Suprapubic skin (tissue), 4 donors: ENCODE measurements at regions not wholly inside any gene's neighbourhood (a gene's known extent, or its start where the extent isn't known, plus 50 kb on each side); places are given as distances from the start of the nearest gene placed in this dataset.

Experiments
- DNase-seq, 2 donors: peaks; one replicate each; pipeline ENCODE4 v3.0.0-alpha.2; 2019; ENCODE audit warnings: low spot score in 2 of 2
- H3K27ac ChIP-seq: fragments of 200-600 bp; sonication (generic); one replicate; pipeline ENCODE4 v1.5.1; 2019
- H3K27me3 ChIP-seq: fragments of 200-600 bp; sonication (generic); one replicate; pipeline ENCODE4 v1.5.1; 2019
- H3K36me3 ChIP-seq: fragments of 200-600 bp; sonication (generic); one replicate; pipeline ENCODE4 v1.5.1; 2019
- H3K4me1 ChIP-seq: fragments of 200-600 bp; sonication (generic); one replicate; pipeline ENCODE4 v1.5.1; 2019
- H3K4me3 ChIP-seq: fragments of 200-600 bp; sonication (generic); one replicate; pipeline ENCODE4 v1.5.1; 2019; ENCODE audit warnings: mild to moderate bottlenecking
- H3K9me3 ChIP-seq: fragments of 200-600 bp; sonication (generic); one replicate; pipeline ENCODE4 v1.5.1; 2019
- CTCF ChIP-seq, 2 donors: fragments of 200-600 bp in 1 of 2; fragments of 450-650 bp in 1 of 2; sonication (generic) in 1 of 2; IDR thresholded peaks; one replicate each; pipeline ENCODE4 v1.5.1; 2016 to 2019; ENCODE audit warnings: antibody characterized with exemption in 2 of 2, mild to moderate bottlenecking in 1 of 2, moderate library complexity in 1 of 2
- EP300 ChIP-seq: sonication (generic); formaldehyde crosslinking; IDR thresholded peaks from one replicate; pipeline ENCODE4 v1.6.1; 2017; ENCODE audit warnings: antibody characterized with exemption
- POLR2A ChIP-seq, 2 donors: fragments of 450-650 bp; IDR thresholded peaks; one replicate each; pipeline ENCODE4 v1.6.1; 2017; ENCODE audit warnings: antibody characterized with exemption in 2 of 2, mild to moderate bottlenecking in 2 of 2, moderate library complexity in 2 of 2
- POLR2AphosphoS5 ChIP-seq, 3 donors: sonication (generic); formaldehyde crosslinking; IDR thresholded peaks; one replicate each; pipeline ENCODE4 v1.6.1; 2017; ENCODE audit warnings: antibody characterized with exemption in 3 of 3
- WGBS: methylation state at CpG from one replicate; pipeline ENCODE4 v1.1.5; 2018; 5-methylcytosine and 5-hydroxymethylcytosine counted together

- Histone ChIP-seq H3K9me3 (no peaks in the 10 kb centered on the region), H3K4me3 (no peak overlapping the region), H3K27me3 (peaks cover 7% of the 10 kb centered on the region), H3K36me3 (no peaks in the 10 kb centered on the region), H3K27ac (no peak overlapping the region), H3K4me1 (no peaks in the 10 kb centered on the region)
- WGBS, result 67% methylated on average over 3 of the region's 5 CpGs
- no peak for DNase-seq
- no peak for TF ChIP-seq POLR2A (IDR thresholded peaks at IDR 0.05)
- TF ChIP-seq POLR2AphosphoS5 (IDR thresholded peaks at IDR 0.05), result no peak
- no peak for TF ChIP-seq CTCF (IDR thresholded peaks at IDR 0.05)
- no peak for TF ChIP-seq EP300
Observed at GRCh38 chr19:28417361-28417760, 795.6 kb downstream of the UQCRFS1 start.

GRCh38 chr19:28416245-28416644 is 796.7 kb downstream of the UQCRFS1 start:
- no peaks in the 10 kb centered on the region for H3K4me1 ChIP-seq
- H3K4me3 ChIP-seq, result no peak overlapping the region
- 94% methylated on average over 1 of the region's 1 CpG for WGBS
- TF ChIP-seq POLR2AphosphoS5 (IDR thresholded peaks at IDR 0.05), result no peak
- no peak for TF ChIP-seq EP300
- no peak for TF ChIP-seq CTCF (IDR thresholded peaks at IDR 0.05)
- TF ChIP-seq POLR2A (IDR thresholded peaks at IDR 0.05), result no peak
- H3K27ac ChIP-seq, result no peak overlapping the region
- H3K9me3 ChIP-seq, result no peaks in the 10 kb centered on the region
- DNase-seq, result no peak
- no peaks in the 10 kb centered on the region for H3K36me3 ChIP-seq
- peaks cover 7% of the 10 kb centered on the region for H3K27me3 ChIP-seq

- H3K4me3 ChIP-seq, result no peak overlapping the region
- DNase-seq, result no peak
- TF ChIP-seq CTCF (IDR thresholded peaks at IDR 0.05), result no peak
- no peak for TF ChIP-seq EP300
- no peak for TF ChIP-seq POLR2A (IDR thresholded peaks at IDR 0.05)
- TF ChIP-seq POLR2AphosphoS5 (IDR thresholded peaks at IDR 0.05), result no peak
- H3K27me3 ChIP-seq, result no peaks in the 10 kb centered on the region
- no peaks in the 10 kb centered on the region for H3K36me3 ChIP-seq
- H3K27ac ChIP-seq, result no peak overlapping the region
- H3K4me1 ChIP-seq, result no peaks in the 10 kb centered on the region
- WGBS, result 57% methylated on average over 3 of the region's 3 CpGs
- H3K9me3 ChIP-seq, result no peaks in the 10 kb centered on the region
Observed at GRCh38 chr19:28414748-28415147, 798.2 kb downstream of the UQCRFS1 start.

GRCh38 chr19:28409859-28410258 is 803.1 kb downstream of the UQCRFS1 start:
- 57% methylated on average over 5 of the region's 5 CpGs for WGBS
- no peak overlapping the region for H3K4me3 ChIP-seq
- no peaks in the 10 kb centered on the region for H3K9me3 ChIP-seq
- DNase-seq, result no peak
- H3K36me3 ChIP-seq, result no peaks in the 10 kb centered on the region
- H3K4me1 ChIP-seq, result no peaks in the 10 kb centered on the region
- H3K27me3 ChIP-seq, result peaks cover 10% of the 10 kb centered on the region
- H3K27ac ChIP-seq, result no peak overlapping the region
- no peak for TF ChIP-seq POLR2A (IDR thresholded peaks at IDR 0.05)
- TF ChIP-seq EP300, result no peak
- TF ChIP-seq CTCF (IDR thresholded peaks at IDR 0.05), result no peak

GRCh38 chr19:28406966-28407365 is 806.0 kb downstream of the UQCRFS1 start:
- Histone ChIP-seq H3K36me3 (no peaks in the 10 kb centered on the region), H3K9me3 (no peaks in the 10 kb centered on the region), H3K27ac (no peak overlapping the region), H3K27me3 (peaks cover 22% of the 10 kb centered on the region), H3K4me1 (no peaks in the 10 kb centered on the region), H3K4me3 (no peak overlapping the region)
- no peak for DNase-seq
- TF ChIP-seq EP300 (no peak), POLR2A (IDR thresholded peaks at IDR 0.05) (no peak), CTCF (IDR thresholded peaks at IDR 0.05) (no peak), POLR2AphosphoS5 (IDR thresholded peaks at IDR 0.05) (no peak)
- WGBS, result 62% methylated on average over 2 of the region's 2 CpGs
